Cardiac muscle cell (in vitro differentiated cells and primary cell): ENCODE measurements at regions not wholly inside any gene's neighbourhood (a gene's known extent, or its start where the extent isn't known, plus 50 kb on each side); places are given as distances from the start of the nearest gene placed in this dataset.

Experiments
- DNase-seq, 2 donors: peaks; one replicate each; pipeline versions ENCODE4 v3.0.0 to v3.0.0-alpha.2; 2010 to 2017; ENCODE audit warnings: low read depth in 1 of 2, low spot score in 1 of 2
- H3K27ac ChIP-seq: fragments of 200-600 bp; sonication (generic); 2 replicates; pipeline ENCODE4 v1.5.1; 2016
- H3K27me3 ChIP-seq: fragments of 200-600 bp; sonication (generic); 2 replicates; pipeline ENCODE4 v1.6.0; 2016; ENCODE audit warnings: control low read depth
- H3K36me3 ChIP-seq: fragments of 200-600 bp; sonication (generic); 2 replicates; pipeline ENCODE4 v1.5.1; 2016; ENCODE audit warnings: control low read depth
- H3K4me1 ChIP-seq: fragments of 200-600 bp; sonication (generic); 2 replicates; pipeline ENCODE4 v1.8.1; 2017; ENCODE audit warnings: low read depth, mild to moderate bottlenecking, mixed run types
- H3K4me3 ChIP-seq: fragments of 200-600 bp; sonication (generic); 2 replicates; pipeline ENCODE4 v1.5.1; 2016; ENCODE audit warnings: mild to moderate bottlenecking
- H3K9me3 ChIP-seq: fragments of 200-600 bp; sonication (generic); 2 replicates; pipeline ENCODE4 v1.5.1; 2017; ENCODE audit warnings: low read depth, mild to moderate bottlenecking, control low read depth
- TF ChIP-seq, protein P1 (sequence below): IDR thresholded peaks from 2 replicates; pipeline ENCODE4 v1.5.1; 2012; ENCODE audit warnings: low read depth, mild to moderate bottlenecking, low read length

GRCh38 chr9:95644377-95644776, 127.6 kb upstream of the PTCH1 start:
- H3K27ac ChIP-seq: no peak overlapping the region
- no peak for DNase-seq
- TF ChIP-seq, protein P1, sequence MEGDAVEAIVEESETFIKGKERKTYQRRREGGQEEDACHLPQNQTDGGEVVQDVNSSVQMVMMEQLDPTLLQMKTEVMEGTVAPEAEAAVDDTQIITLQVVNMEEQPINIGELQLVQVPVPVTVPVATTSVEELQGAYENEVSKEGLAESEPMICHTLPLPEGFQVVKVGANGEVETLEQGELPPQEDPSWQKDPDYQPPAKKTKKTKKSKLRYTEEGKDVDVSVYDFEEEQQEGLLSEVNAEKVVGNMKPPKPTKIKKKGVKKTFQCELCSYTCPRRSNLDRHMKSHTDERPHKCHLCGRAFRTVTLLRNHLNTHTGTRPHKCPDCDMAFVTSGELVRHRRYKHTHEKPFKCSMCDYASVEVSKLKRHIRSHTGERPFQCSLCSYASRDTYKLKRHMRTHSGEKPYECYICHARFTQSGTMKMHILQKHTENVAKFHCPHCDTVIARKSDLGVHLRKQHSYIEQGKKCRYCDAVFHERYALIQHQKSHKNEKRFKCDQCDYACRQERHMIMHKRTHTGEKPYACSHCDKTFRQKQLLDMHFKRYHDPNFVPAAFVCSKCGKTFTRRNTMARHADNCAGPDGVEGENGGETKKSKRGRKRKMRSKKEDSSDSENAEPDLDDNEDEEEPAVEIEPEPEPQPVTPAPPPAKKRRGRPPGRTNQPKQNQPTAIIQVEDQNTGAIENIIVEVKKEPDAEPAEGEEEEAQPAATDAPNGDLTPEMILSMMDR: no peak
- H3K9me3 ChIP-seq: no peaks in the 10 kb centered on the region
- no peaks in the 10 kb centered on the region for H3K36me3 ChIP-seq
- H3K27me3 ChIP-seq: no peaks in the 10 kb centered on the region
- H3K4me1 ChIP-seq: no peaks in the 10 kb centered on the region
- no peak overlapping the region for H3K4me3 ChIP-seq

GRCh38 chr9:95643619-95644018, 126.8 kb upstream of the PTCH1 start:
- TF ChIP-seq, protein P1: no peak
- no peak overlapping the region for H3K4me3 ChIP-seq
- no peaks in the 10 kb centered on the region for H3K4me1 ChIP-seq
- H3K27ac ChIP-seq: no peak overlapping the region
- no peaks in the 10 kb centered on the region for H3K36me3 ChIP-seq
- no peaks in the 10 kb centered on the region for H3K27me3 ChIP-seq
- H3K9me3 ChIP-seq: no peaks in the 10 kb centered on the region
- DNase-seq: no peak

- DNase-seq: no peak
- Histone ChIP-seq H3K36me3 (no peaks in the 10 kb centered on the region), H3K4me3 (no peak overlapping the region), H3K27ac (no peak overlapping the region), H3K27me3 (no peaks in the 10 kb centered on the region), H3K9me3 (no peaks in the 10 kb centered on the region), H3K4me1 (no peaks in the 10 kb centered on the region)
- TF ChIP-seq, protein P1: no peak
These were observed 125.4 kb upstream of the PTCH1 start for GRCh38 chr9:95642189-95642588.

DNA sequence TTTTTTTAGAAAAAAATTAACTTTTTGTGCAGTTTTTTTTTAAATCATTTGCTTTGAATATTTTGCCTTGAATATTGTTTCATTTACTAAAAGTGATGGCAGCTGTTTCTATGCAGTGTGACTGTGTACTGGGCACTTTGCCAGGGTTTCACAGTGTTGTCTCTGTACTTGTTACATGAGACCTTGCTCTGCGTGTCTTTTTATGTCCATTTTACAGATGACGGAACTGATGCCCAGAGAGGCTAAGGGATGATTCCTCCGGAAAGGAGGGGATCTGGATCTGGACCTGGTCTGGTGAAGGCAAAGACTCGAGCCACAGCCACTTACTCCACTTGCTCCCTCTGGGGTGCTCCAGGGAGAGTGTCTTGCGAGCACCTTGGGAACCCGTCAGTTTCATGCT, 124.8 kb upstream of the PTCH1 start:
- TF ChIP-seq, protein P1: no peak
- H3K4me1 ChIP-seq: no peaks in the 10 kb centered on the region
- DNase-seq: peak in 1 of 2 donors; percentile 23
- H3K9me3 ChIP-seq: no peaks in the 10 kb centered on the region
- no peaks in the 10 kb centered on the region for H3K36me3 ChIP-seq
- no peak overlapping the region for H3K27ac ChIP-seq
- no peak overlapping the region for H3K4me3 ChIP-seq
- H3K27me3 ChIP-seq: no peaks in the 10 kb centered on the region

DNA sequence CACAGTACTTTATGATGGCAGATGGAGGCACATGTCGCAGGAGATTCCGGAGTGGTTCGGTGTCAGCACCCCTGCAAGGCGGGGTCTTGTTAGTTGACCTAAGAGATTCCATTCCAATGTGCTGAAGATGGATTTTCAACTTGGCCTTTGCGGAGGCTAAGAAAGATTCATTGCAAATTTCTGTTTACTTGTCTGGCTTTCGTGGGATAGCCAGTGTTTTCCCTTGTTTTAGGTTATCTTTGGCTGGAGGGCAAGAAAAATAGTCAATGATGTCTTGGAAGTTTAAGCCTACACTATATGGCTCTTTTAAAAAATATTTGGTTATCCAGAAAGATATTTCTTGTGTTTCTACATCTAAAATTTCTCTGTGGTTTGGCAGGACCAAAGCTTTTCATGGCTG, 123.6 kb upstream of the PTCH1 start:
- no peaks in the 10 kb centered on the region for H3K36me3 ChIP-seq
- H3K27me3 ChIP-seq: no peaks in the 10 kb centered on the region
- H3K4me1 ChIP-seq: no peaks in the 10 kb centered on the region
- no peaks in the 10 kb centered on the region for H3K9me3 ChIP-seq
- no peak overlapping the region for H3K27ac ChIP-seq
- TF ChIP-seq, protein P1: no peak
- DNase-seq: no peak
- H3K4me3 ChIP-seq: no peak overlapping the region
